SU-DHL-6 (cell line): ENCODE measurements at regions not wholly inside any gene's neighbourhood (a gene's known extent, or its start where the extent isn't known, plus 50 kb on each side); places are given as distances from the start of the nearest gene placed in this dataset.

ENCODE experiments used
- EZH2phosphoT487 ChIP-seq: fragments of 200-600 bp; sonication (generic), shearing (Covaris generic); conservative IDR thresholded peaks from 2 replicates; pipeline ENCODE4 v1.6.1; 2018; ENCODE audit warnings: mild to moderate bottlenecking, antibody characterized with exemption, low read length, moderate library complexity, mixed read lengths
- TF ChIP-seq, protein P1 (sequence below): fragments of 200-600 bp; sonication (generic); IDR thresholded peaks from one replicate; pipeline ENCODE4 v1.5.1; 2017; ENCODE audit warnings: antibody characterized with exemption, mild to moderate bottlenecking, low read length, moderate library complexity; ENCODE audit not compliant: insufficient read depth, poor library complexity, severe bottlenecking

DNA sequence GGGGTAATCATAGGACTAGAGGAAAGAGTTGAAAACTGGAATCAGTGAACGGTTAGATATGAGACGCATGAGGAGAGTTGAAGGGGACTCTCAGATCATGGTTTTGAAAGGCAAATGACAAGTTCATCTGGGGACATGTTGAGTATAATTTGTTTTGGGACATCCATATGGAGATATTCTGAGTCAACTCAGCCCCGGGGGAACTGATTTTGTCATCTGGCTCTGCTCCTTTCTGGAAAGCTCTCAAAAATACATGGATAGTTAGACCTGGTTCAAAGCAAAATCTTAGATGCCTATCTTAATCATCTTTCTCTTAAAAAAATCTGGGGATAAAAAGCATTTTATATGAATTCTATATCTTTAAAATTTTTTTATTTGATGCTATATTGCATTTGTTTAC, 161.2 kb downstream of the SNX18 start:
- TF ChIP-seq EZH2phosphoT487, result no peak
- TF ChIP-seq, protein P1, sequence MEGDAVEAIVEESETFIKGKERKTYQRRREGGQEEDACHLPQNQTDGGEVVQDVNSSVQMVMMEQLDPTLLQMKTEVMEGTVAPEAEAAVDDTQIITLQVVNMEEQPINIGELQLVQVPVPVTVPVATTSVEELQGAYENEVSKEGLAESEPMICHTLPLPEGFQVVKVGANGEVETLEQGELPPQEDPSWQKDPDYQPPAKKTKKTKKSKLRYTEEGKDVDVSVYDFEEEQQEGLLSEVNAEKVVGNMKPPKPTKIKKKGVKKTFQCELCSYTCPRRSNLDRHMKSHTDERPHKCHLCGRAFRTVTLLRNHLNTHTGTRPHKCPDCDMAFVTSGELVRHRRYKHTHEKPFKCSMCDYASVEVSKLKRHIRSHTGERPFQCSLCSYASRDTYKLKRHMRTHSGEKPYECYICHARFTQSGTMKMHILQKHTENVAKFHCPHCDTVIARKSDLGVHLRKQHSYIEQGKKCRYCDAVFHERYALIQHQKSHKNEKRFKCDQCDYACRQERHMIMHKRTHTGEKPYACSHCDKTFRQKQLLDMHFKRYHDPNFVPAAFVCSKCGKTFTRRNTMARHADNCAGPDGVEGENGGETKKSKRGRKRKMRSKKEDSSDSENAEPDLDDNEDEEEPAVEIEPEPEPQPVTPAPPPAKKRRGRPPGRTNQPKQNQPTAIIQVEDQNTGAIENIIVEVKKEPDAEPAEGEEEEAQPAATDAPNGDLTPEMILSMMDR, result no peak
